T-helper 2 cell (primary cell): ENCODE measurements at regions not wholly inside any gene's neighbourhood (a gene's known extent, or its start where the extent isn't known, plus 50 kb on each side); places are given as distances from the start of the nearest gene placed in this dataset.
A peak's percentile ranks its signal among the peaks of the same experiment; 100 is the strongest.

ENCODE experiments used
- DNase-seq, 5 experiments: peaks; one replicate each; pipeline versions ENCODE4 v3.0.0 to v3.0.0-alpha.2; 2012 to 2022

DNA sequence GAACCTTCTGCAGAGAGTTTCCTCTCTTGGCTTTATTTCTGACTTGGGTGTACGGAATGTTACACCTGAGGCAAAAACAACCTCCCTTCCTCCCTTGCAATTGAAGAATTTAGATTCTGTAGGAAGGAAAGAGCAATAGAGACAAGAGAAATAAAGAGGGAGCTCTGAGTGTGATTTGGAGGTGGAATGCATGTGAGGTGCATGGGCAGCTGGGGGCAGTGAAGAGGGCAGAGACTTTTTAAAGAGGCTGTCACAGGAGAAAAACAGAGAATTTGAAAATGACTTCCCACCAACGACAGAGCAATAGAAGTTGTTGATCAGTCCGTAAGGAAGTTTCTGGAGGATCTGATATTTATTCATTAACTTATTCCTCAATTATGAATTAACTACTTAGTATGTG is 172.0 kb upstream of the B3GALT2 start:
- no peak for DNase-seq

DNA sequence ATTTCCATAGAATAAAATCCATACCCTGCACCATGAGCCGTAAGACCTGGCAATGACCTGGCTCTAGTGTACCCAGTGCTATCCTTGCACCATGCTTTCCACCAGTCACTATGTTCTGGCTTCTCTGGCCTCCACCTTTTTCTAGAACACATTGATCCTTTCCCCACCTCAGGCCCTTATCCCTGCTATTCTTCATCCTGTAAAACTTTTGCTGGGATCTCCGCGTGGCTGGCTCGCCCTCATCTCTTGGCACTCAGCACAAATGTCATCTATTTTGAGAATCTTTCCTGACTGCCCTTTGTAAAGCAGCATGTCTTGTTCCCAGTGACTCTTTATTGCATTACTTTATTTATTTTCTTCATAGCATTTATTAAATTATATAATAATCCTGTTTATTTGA is 169.8 kb upstream of the B3GALT2 start:
- DNase-seq: no peak

DNA sequence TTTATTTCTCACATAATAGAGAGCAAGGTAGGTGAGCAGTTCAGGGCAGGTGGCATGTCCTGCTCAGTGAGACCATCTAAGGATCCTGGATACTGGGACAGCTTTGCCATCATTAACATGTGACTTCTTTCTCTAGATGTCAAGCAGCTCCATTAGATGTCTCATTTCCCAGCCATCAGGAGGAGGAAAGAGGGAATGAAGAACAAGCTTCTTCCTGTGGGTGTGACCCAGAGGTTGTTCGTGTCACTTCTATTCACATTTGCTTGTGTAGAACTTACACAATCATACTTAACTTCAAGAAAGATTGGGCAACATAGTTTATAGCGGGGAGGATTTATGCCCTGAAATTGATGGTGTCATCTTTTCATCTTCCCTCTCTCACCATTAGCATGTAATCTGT is 169.2 kb upstream of the B3GALT2 start:
- DNase-seq: no peak

DNA sequence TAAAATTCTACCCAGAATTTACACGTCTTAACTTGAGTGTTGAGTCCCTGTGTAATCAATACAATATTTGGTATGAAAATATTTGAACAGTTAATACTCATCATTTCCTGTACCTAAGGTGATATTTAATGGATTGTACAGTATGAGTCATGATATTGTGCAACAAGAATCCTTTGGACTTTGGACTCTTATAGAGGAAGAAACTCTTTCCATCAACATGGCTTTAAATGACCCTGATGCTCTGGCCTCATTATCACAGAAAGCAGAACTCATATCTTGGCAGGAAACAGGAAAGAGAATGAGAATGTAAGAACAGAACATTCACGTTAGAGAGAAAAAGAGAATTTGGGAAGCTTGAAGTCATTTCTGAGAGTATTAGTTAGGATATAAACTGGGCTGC is 168.8 kb upstream of the B3GALT2 start:
- no peak for DNase-seq

DNA sequence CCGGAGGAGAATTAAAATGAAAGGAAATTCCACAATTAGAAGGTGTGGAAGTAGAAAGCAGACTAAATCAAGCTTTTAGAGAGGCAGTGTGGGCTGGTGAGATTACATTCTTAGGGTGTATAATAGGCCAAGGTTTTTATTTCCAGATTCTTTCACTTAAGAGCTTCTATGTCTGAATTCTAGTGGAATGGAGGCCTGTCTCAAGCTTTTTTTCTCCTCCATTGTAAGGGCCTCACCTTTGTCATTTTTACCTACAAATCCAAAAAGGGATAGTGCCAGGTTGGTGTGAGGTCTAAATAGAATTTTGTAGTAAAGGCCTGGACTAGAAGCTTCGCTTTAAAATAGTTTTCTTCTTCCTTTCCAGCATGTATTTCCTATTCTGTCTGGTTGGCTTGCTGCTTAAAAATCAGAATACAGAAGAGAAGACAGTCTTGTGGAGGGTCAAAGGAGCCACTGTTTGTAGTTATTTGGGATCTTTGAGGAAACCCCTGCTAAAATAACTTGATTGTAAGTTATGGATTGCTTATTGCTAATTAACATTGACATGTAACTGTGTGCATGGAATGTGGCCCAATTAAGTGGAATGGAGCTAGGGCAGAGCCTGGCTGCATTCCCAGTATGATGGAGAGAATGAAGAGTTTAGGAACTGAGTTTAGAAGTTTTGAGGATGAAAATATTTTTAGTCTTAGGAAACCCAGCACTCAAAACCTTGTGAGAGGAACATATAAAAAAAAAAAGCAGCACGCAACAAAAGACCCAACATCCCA is 162.5 kb upstream of the B3GALT2 start:
- no peak for DNase-seq

DNA sequence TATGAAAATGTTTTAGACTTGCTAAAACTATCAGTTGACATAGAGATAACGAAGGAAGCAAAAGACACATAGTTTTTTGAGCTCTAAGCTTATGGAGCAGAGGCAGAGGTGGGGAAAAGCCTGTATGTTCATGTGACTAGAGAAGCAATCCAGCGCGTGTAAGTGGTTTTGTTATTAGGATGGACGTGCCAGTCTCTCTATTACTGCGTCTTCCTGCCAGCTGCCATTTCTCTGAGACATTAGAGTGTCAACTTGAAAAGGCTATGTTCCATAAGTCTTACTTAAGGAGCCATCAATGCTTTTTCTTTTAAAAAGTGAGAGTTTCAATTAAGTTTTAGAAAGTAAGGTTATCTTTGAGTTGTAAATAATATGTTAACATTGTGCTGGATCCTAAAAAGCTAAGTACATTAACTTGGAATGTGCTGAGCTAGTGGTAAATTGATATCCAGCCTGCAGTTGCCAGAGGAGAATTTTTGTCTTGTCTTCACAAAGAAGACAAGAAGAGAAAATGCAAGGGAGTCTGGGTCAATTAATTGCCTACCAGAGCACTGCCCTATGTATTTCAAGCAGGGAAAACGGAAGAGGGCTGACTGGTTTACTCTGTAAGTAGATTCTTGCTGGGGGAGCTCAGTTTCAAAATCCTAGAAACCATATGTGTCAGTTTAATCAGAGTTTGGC is 161.8 kb upstream of the B3GALT2 start:
- DNase-seq: no peak

DNA sequence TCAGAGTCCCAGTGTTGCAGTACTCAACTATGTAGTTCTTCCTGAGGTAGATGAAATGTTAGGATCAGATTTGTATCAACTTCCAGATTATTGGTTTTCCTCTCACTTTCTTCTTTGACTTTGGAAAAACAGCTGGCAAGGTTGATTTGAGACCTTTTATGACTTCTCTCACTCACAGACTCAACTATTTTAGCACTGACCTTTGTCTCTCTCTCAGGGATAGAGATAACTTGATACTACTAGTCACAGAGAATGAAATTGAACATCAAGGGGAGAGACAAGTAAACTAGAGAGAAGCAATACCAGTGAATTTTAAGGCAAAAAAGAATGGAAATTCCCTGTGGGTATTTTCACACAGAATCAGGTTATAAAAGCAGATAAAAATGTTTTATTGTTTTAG is 159.7 kb upstream of the B3GALT2 start:
- DNase-seq: no peak

DNA sequence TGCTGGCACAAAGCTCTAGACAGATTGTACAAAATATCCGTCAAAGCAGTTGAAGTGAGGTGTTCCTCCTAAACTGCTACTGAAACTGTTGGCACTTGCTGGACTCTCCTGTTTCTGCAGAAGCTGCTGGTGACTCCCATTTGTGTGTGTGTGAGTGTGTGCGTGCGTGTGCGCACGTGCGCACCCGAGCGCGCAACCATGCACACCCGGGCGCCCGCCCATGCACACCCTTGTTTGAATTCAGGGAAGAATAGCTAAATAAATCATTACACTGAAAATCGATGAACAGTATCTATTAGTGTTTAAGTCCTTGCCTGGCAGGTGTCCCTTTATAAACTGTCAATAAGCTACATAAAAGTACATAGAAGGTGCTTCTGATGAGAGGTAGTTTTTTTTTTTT is 156.4 kb upstream of the B3GALT2 start:
- no peak for DNase-seq

DNA sequence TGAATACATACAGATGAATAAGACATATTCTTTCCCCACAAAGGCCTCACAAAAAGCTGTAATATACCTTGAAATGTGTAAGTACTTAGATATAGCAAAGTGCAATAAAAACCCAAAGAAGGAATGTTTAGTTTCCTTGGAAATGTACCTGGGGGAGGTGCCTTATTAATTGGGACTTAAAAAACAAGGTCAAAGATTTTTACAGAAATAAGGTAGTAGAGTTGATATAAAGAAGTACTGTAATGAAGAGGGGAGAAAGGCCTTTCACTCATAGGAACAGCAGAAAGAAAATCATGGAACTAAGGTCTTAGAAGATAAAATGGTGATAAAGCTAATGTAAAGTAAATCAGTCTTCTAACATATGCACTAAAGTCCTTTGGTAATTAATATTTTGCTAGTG is 153.9 kb upstream of the B3GALT2 start:
- no peak for DNase-seq

DNA sequence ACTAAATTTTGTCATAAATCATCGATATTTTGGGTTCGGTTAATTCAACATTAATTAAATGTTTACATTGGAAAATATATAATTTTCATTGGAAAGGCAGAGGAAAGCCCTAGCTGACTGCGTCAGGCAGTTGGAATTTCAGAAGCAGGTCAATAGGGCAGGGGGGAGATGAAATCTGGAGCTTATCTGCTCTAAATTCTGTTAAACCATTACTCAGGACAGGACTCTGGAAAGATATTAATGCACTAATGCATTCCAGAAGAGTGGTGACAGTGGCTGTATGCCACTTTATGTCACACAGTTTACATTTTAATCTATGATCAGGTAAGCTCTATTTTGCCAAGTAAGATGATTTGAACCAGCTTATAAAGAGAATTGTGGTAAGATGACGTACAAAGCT is 153.0 kb upstream of the B3GALT2 start:
- DNase-seq: no peak

DNA sequence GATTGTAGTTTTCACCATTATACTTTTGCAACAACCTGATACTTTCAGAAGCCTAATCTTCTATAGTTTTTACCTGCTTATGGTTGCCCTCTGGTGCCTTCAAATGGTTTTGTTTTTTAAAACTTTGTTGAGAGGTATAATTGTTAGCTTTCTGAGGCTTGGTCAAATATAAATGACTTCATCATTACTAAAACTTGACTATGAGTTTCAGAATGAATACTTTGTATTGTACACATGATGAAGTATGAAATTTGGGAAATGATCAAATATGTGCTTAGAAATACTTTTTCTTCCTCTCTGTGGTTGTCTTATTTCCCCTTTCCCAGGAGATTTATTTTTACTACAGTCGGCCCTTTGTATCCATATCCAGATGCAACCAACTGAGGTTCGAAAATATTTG is 151.8 kb upstream of the B3GALT2 start:
- peak in 1 of 5 experiments; percentile 9 for DNase-seq

DNA sequence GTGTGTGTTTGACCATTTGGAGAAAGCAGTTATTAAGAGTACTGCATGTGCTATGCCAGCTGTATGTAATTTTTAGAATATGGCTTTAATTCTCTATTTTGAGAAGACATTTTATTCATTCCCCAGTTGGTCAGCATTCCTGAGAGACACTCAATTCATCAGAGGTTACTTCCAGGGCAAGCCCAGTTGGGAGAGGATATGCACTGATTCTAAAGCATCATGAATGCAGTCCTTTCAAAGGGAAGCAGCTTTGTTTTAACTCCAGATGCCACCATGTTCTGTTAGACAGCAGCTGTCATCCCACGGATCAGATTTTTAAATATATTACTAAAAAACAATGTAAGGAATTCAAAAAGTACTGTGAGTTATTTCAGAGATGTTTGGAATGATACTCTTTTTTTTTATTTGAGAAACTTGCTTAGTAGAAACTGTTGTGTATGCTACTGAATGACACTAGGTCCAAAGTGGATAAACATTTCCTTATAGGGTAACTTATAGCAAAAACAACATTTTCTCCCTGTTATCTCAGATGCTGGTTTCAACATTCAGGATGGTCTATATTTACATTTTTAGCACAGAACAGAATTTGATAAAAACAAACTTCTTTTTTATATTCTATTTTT is 149.5 kb upstream of the B3GALT2 start:
- no peak for DNase-seq

DNA sequence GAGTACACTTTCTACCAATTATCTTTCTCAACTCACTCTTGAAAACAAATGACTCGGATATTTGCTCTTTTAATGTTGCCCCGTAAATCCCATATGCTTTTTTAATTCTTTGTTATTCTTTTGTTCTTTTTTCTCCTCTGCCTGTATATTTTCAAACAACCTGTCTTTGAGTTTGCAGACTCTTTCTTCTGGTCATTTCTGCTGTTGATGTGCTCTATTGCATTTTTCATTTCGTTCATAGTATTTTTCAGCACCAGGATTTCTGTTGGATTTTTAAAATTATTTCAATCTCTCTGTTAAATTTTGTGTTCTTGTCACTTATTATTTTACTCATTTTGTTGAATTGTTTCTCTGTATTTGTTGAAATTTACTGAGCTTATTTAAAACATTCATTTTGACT is 146.8 kb upstream of the B3GALT2 start:
- no peak for DNase-seq

DNA sequence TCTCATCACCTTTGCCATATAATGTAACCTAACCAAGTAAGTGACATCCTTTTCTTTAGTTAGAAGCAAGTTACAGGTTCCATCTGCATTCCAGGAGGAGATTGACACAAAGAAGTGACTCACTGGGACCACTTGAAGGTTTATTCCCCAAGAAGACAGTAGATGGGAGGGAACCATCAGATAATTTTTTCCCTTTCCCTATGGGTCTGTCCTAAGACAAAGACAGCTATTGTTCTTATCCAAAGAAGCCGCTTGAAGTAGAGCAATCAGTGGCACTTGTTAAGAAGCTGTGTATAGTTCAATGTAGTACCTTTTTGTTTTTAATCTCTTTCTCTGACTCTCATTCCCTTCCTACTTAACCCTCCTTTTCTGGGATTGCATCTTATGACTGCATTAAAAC is 139.9 kb upstream of the B3GALT2 start:
- no peak for DNase-seq

DNA sequence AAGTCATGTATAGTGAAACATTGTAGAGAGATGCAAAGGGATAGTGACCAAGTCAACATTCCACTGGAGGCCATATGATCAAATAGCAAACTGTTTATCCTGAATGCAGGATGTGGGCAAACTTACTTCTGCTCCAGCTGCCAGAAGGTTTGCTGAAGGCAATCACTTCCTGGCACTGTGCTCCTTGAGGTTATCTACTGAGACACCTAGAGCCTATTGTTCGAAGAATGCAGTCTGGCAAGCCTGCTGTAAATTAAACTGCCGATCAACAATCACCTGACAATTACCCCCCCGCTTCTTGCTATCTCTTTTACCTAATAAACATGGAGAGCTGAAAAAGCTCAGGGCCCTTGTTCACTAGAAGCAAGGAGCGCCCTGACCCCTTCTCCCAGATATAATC is 139.4 kb upstream of the B3GALT2 start:
- DNase-seq: no peak

DNA sequence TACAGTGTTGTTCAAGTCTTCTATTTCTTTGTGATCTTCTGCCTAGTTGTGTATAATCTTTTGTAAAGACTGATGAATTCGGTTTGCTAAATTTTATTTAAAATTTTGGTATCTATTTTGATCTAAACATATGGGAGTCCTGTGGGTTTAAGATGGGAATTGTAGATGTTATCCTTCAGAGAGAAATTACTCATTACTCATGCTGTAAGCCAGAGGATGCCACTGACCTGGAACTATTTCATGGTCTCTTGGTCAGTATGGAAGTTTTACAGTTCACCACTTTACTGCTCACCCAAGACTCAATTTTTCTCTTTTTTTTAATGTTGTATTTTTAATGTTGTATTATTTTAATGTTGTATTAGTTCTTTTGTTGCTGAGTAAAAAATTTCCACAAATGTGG is 138.6 kb upstream of the B3GALT2 start:
- no peak for DNase-seq

DNA sequence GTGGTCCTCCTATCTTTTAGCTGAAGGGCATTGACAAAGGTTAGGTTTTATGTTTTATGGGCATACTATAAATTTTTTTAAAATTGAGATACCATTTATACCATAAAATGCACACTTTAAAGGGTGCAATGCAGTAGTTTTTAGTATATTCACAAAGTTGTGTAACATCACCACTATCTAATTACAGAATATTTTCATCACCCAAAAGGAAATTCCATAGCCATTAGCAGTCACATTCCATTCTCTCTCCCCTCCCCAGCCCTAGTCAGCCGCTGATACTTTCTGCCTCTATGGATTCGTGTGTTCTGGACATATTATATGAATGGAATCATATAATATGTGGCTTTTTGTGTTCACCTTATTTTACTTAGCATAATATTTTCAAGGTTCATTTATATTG is 135.8 kb upstream of the B3GALT2 start:
- DNase-seq: no peak

DNA sequence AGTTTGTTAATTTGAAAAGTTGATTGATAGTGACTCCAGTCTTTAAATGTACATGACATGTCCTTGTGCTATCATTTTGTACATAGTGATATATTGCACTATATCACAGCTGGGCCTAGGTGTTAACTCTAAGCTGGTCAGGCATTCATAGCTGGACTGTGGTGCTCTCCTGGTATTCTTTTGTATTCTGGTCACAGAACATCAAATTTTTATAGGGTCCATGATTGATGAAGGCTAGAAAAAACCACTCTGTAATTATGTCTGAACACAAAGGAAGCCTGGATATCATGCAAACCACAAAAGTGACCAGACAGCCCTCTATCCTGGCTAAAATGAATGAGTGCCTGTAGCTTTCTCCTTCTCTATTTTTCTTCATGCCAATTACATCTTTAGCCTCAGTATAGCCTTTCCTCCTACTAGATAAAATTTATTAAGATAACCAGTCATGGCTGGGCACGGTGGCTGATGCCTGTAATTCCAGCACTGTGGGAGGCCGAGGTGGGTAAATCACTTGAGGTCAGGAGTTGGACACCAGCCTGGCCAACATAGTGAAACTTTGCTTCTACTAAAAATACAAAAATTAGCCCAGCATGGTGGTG is 134.9 kb upstream of the B3GALT2 start:
- DNase-seq: no peak

DNA sequence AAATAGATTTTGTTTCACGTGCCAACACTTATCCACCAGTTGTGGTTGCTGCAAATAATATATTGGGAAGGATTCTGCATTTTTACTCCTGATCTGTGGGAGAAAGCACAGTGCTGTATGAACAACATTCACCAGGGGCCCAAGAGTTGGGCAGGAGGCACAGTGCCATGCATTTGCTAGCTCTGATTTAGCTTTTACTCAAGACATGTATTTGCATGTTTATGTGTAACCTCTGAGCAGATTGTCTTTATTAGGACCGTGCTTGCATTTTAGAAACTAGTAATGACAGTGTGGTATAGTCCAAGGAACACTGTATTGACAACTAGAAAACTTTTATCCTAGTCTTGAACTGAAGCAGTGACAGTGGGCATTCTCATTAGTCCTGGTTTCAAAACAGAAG is 133.9 kb upstream of the B3GALT2 start:
- no peak for DNase-seq

DNA sequence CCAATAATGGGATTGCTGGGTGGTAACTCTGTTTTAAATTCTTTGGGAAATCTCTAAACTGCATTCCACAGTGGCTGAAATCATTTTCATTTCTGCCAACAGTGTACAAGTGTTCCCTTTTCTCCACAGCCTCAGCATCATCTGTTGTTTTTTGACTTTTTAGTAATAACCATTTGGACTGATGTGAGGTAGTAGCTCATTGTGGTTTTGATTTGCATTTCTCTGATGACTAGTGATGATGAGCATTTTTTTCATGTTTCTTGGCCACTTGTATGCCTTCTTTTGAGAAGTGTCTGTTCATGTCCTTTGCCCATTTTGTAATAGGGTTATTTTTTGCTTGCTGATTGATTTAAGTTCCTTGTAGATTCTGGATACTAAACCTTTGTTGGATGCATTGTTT is 131.9 kb upstream of the B3GALT2 start:
- no peak for DNase-seq

DNA sequence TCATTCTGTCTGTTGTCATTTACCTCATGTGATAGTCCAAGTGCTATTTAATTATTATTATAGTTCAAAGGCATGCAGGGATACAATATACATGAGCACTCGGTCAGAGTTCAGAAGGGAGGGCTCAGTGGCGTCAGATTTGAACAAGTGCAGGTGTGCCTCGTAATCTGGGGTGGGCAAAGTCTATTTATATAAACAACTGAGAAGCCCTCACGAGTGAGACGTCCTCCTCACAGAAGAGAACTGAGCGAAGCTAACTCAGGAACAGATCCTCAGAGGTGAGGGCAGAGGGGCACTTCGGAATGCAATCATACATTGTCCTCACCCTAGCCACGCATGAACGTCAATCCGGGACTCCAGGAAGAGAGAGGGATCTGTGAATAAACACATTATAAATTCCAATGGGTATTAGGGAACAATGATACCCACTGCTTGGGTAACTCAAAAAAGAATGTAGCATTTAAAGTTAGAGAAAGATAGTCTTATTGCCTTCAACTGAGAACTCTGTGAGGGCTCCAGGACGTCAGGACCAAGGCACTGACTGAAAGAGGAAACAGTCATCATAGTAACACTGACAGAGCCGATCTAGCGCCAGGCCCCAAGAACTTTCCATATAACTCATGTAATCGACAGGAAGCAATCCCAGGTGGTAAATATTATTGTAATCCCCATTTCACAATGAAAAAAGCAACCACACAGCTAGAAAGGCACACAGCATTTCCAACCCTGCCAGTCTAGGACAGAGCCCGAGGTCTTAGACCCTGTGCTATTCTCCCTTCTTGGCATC is 127.1 kb upstream of the B3GALT2 start:
- no peak for DNase-seq

DNA sequence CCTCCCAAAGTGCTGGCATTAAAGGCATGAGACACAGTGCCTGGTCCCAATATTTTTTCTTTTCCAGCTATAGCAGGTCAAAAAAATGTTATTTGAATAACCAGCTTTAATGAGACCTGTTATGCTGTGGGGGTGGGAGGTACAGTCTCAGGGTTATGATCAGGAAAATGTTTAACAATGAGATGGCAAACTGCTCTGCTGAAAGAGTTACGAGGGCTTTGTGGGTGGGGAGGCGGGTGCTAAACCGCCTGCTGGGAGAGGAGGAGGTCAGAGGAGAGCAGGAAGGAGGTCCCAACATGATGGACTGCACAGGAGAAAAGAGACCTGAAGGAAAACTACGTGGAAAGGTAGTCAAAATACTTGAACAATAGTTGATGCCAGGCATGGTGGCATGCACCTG is 126.0 kb upstream of the B3GALT2 start:
- DNase-seq: no peak
